Epithelial cell of prostate (primary cell): ENCODE measurements at regions not wholly inside any gene's neighbourhood (a gene's known extent, or its start where the extent isn't known, plus 50 kb on each side); places are given as distances from the start of the nearest gene placed in this dataset.

ENCODE experiments used
- DNase-seq: peaks from one replicate; pipeline ENCODE4 v3.0.0-alpha.2; 2011; ENCODE audit warnings: low read depth, low spot score
- H3K27ac ChIP-seq: fragments of 450-650 bp; 2 replicates; pipeline ENCODE4 v1.5.1; 2017; ENCODE audit warnings: mild to moderate bottlenecking

GRCh38 chr4:124504431-124504830 lies 208.1 kb downstream of the ANKRD50 start:
- H3K27ac ChIP-seq, result no peak overlapping the region
- DNase-seq, result no peak

- DNase-seq, result no peak
- no peak overlapping the region for H3K27ac ChIP-seq
These were observed 207.3 kb downstream of the ANKRD50 start for GRCh38 chr4:124505211-124505610.

GRCh38 chr4:124509151-124509550 lies 203.4 kb downstream of the ANKRD50 start:
- no peak for DNase-seq
- H3K27ac ChIP-seq, result no peak overlapping the region

GRCh38 chr4:124514588-124514987 lies 197.9 kb downstream of the ANKRD50 start:
- DNase-seq, result no peak
- no peak overlapping the region for H3K27ac ChIP-seq

GRCh38 chr4:124515591-124515990 lies 196.9 kb downstream of the ANKRD50 start:
- no peak for DNase-seq
- no peak overlapping the region for H3K27ac ChIP-seq

GRCh38 chr4:124519196-124519595 lies 193.3 kb downstream of the ANKRD50 start:
- no peak overlapping the region for H3K27ac ChIP-seq
- DNase-seq, result no peak

- H3K27ac ChIP-seq, result no peak overlapping the region
- no peak for DNase-seq
These were observed 188.7 kb downstream of the ANKRD50 start for GRCh38 chr4:124523816-124524215.

- DNase-seq, result no peak
- H3K27ac ChIP-seq, result no peak overlapping the region
These were observed 187.0 kb downstream of the ANKRD50 start for GRCh38 chr4:124525524-124525923.

GRCh38 chr4:124526331-124526730 lies 186.2 kb downstream of the ANKRD50 start:
- H3K27ac ChIP-seq, result no peak overlapping the region
- DNase-seq, result no peak

GRCh38 chr4:124526769-124527168 lies 185.8 kb downstream of the ANKRD50 start:
- no peak for DNase-seq
- H3K27ac ChIP-seq, result no peak overlapping the region

GRCh38 chr4:124527364-124527763 lies 185.2 kb downstream of the ANKRD50 start:
- no peak overlapping the region for H3K27ac ChIP-seq
- no peak for DNase-seq

- no peak overlapping the region for H3K27ac ChIP-seq
These were observed 183.4 kb downstream of the ANKRD50 start for GRCh38 chr4:124529131-124529530.

GRCh38 chr4:124530464-124531077 lies 182.0 kb downstream of the ANKRD50 start:
- no peak overlapping the region for H3K27ac ChIP-seq
- DNase-seq, result no peak

More at GRCh38 chr4:124529131-124529530, 183.4 kb downstream of the ANKRD50 start:
- no peak for DNase-seq

GRCh38 chr4:124534131-124534530 lies 178.4 kb downstream of the ANKRD50 start:
- no peak overlapping the region for H3K27ac ChIP-seq
- no peak for DNase-seq

GRCh38 chr4:124535003-124535402 lies 177.5 kb downstream of the ANKRD50 start:
- DNase-seq, result no peak
- H3K27ac ChIP-seq, result no peak overlapping the region

GRCh38 chr4:124536946-124537345 lies 175.6 kb downstream of the ANKRD50 start:
- DNase-seq, result no peak
- no peak overlapping the region for H3K27ac ChIP-seq

GRCh38 chr4:124537971-124538370 lies 174.6 kb downstream of the ANKRD50 start:
- DNase-seq, result no peak
- no peak overlapping the region for H3K27ac ChIP-seq

- no peak for DNase-seq
- no peak overlapping the region for H3K27ac ChIP-seq
These were observed 172.5 kb downstream of the ANKRD50 start for GRCh38 chr4:124540014-124540413.

- DNase-seq, result no peak
- H3K27ac ChIP-seq, result no peak overlapping the region
These were observed 170.7 kb downstream of the ANKRD50 start for GRCh38 chr4:124541652-124542420.

- DNase-seq, result no peak
- no peak overlapping the region for H3K27ac ChIP-seq
These were observed 156.6 kb downstream of the ANKRD50 start for GRCh38 chr4:124555959-124556358.

GRCh38 chr4:124564121-124564520 lies 148.4 kb downstream of the ANKRD50 start:
- no peak overlapping the region for H3K27ac ChIP-seq
- DNase-seq, result no peak

- H3K27ac ChIP-seq, result no peak overlapping the region
- no peak for DNase-seq
These were observed 147.2 kb downstream of the ANKRD50 start for GRCh38 chr4:124565371-124565770.
